ENCODE measurements at regions not wholly inside any gene's neighbourhood (a gene's known extent, or its start where the extent isn't known, plus 50 kb on each side); places are given as distances from the start of the nearest gene placed in this dataset.

GRCh38 chr17:5781236-5781927 lies 197.1 kb upstream of the NLRP1 start:
- Histone ChIP-seq H3K4me1 (ENCODE audit: control insufficient read depth, insufficient read depth, low read length, poor library complexity, severe bottlenecking) (no peaks in the 10 kb centered on the region), H3K9me3 (ENCODE audit: control insufficient read depth, low read length) (no peaks in the 10 kb centered on the region), H3K27ac (ENCODE audit: insufficient read depth, low read length, poor library complexity, severe bottlenecking) (no peak overlapping the region), H3K36me3 (ENCODE audit: control insufficient read depth, insufficient read depth, low read length) (no peaks in the 10 kb centered on the region), H3K27me3 (replicated peaks; ENCODE audit: control insufficient read depth, insufficient read depth, low read length, poor library complexity, severe bottlenecking) (no peaks in the 10 kb centered on the region), H3K4me3 (ENCODE audit: insufficient read depth, low read depth, low read length, poor library complexity, severe bottlenecking) (no peak overlapping the region)
- no peak for DNase-seq

GRCh38 chr17:5783269-5783668 lies 199.0 kb upstream of the NLRP1 start:
- Histone ChIP-seq H3K36me3 (ENCODE audit: control insufficient read depth, insufficient read depth, low read length) (no peaks in the 10 kb centered on the region), H3K9me3 (ENCODE audit: control insufficient read depth, low read length) (no peaks in the 10 kb centered on the region), H3K4me3 (ENCODE audit: insufficient read depth, low read depth, low read length, poor library complexity, severe bottlenecking) (no peak overlapping the region), H3K27ac (ENCODE audit: insufficient read depth, low read length, poor library complexity, severe bottlenecking) (no peak overlapping the region), H3K27me3 (replicated peaks; ENCODE audit: control insufficient read depth, insufficient read depth, low read length, poor library complexity, severe bottlenecking) (no peaks in the 10 kb centered on the region), H3K4me1 (ENCODE audit: control insufficient read depth, insufficient read depth, low read length, poor library complexity, severe bottlenecking) (no peaks in the 10 kb centered on the region)
- no peak for DNase-seq

GRCh38 chr17:5783851-5784250 lies 199.5 kb upstream of the NLRP1 start:
- DNase-seq = no peak
- Histone ChIP-seq H3K27ac (ENCODE audit: insufficient read depth, low read length, poor library complexity, severe bottlenecking) (no peak overlapping the region), H3K9me3 (ENCODE audit: control insufficient read depth, low read length) (no peaks in the 10 kb centered on the region), H3K27me3 (replicated peaks; ENCODE audit: control insufficient read depth, insufficient read depth, low read length, poor library complexity, severe bottlenecking) (no peaks in the 10 kb centered on the region), H3K36me3 (ENCODE audit: control insufficient read depth, insufficient read depth, low read length) (no peaks in the 10 kb centered on the region), H3K4me3 (ENCODE audit: insufficient read depth, low read depth, low read length, poor library complexity, severe bottlenecking) (no peak overlapping the region), H3K4me1 (ENCODE audit: control insufficient read depth, insufficient read depth, low read length, poor library complexity, severe bottlenecking) (no peaks in the 10 kb centered on the region)

DNA sequence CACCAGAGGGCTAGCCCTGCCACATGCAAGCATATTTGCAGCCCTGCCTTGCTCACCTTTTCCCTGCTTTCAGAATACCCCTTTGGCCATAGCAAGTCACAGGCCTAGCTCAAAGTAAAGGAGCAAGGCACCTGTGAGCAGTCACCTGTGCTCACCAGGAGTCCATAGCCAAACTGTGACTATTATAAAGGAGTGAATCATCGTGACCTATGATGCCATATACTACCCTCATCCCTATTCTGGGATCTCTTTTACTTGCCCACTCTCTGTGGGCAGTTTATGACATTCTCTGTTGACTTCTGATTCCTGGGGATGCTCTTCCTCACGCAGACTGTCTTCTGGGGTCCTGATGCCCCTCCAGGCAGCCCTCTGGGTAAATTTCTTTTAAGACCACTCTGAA lies 200.5 kb upstream of the NLRP1 start:
- DNase-seq = no peak
- no peaks in the 10 kb centered on the region for H3K4me1 ChIP-seq (ENCODE audit: control insufficient read depth, insufficient read depth, low read length, poor library complexity, severe bottlenecking)
- H3K27ac ChIP-seq (ENCODE audit: insufficient read depth, low read length, poor library complexity, severe bottlenecking) = no peak overlapping the region
- H3K36me3 ChIP-seq (ENCODE audit: control insufficient read depth, insufficient read depth, low read length) = no peaks in the 10 kb centered on the region
- no peak overlapping the region for H3K4me3 ChIP-seq (ENCODE audit: insufficient read depth, low read depth, low read length, poor library complexity, severe bottlenecking)
- peaks cover 1% of the 10 kb centered on the region for H3K27me3 ChIP-seq (replicated peaks; ENCODE audit: control insufficient read depth, insufficient read depth, low read length, poor library complexity, severe bottlenecking)
- no peaks in the 10 kb centered on the region for H3K9me3 ChIP-seq (ENCODE audit: control insufficient read depth, low read length)

DNA sequence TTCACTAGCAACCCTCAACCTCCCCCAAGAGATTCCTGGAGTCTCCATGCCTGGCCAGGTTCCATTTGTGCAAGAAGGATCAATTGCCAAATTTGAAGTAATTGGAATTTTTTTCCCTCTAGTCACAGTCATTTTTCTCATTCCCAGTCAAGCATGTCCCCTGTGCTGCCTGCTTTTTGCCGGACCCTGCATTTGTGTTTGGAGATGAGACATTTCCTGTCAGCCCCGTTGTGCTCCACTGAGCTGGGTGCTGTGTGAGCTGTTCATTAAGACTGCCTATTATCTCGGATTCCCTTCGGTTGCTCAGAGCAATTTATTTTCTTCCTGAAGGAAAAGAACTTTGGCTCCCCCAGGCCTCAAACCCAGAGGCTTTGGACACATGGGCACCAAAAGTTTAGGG lies 201.0 kb upstream of the NLRP1 start:
- H3K27ac ChIP-seq (ENCODE audit: insufficient read depth, low read length, poor library complexity, severe bottlenecking) = no peak overlapping the region
- H3K27me3 ChIP-seq (replicated peaks; ENCODE audit: control insufficient read depth, insufficient read depth, low read length, poor library complexity, severe bottlenecking) = peaks cover 3% of the 10 kb centered on the region
- H3K4me1 ChIP-seq (ENCODE audit: control insufficient read depth, insufficient read depth, low read length, poor library complexity, severe bottlenecking) = no peaks in the 10 kb centered on the region
- no peaks in the 10 kb centered on the region for H3K36me3 ChIP-seq (ENCODE audit: control insufficient read depth, insufficient read depth, low read length)
- H3K4me3 ChIP-seq (ENCODE audit: insufficient read depth, low read depth, low read length, poor library complexity, severe bottlenecking) = no peak overlapping the region
- no peaks in the 10 kb centered on the region for H3K9me3 ChIP-seq (ENCODE audit: control insufficient read depth, low read length)
- DNase-seq = no peak

- Histone ChIP-seq H3K27ac (ENCODE audit: insufficient read depth, low read length, poor library complexity, severe bottlenecking) (no peak overlapping the region), H3K4me1 (ENCODE audit: control insufficient read depth, insufficient read depth, low read length, poor library complexity, severe bottlenecking) (no peaks in the 10 kb centered on the region), H3K9me3 (ENCODE audit: control insufficient read depth, low read length) (no peaks in the 10 kb centered on the region), H3K36me3 (ENCODE audit: control insufficient read depth, insufficient read depth, low read length) (no peaks in the 10 kb centered on the region), H3K4me3 (ENCODE audit: insufficient read depth, low read depth, low read length, poor library complexity, severe bottlenecking) (no peak overlapping the region), H3K27me3 (replicated peaks; ENCODE audit: control insufficient read depth, insufficient read depth, low read length, poor library complexity, severe bottlenecking) (peaks cover 3% of the 10 kb centered on the region)
- DNase-seq = no peak
Observed at GRCh38 chr17:5785867-5786509, 201.7 kb upstream of the NLRP1 start.

GRCh38 chr17:5786510-5786875 lies 202.2 kb upstream of the NLRP1 start:
- Histone ChIP-seq H3K27me3 (replicated peaks; ENCODE audit: control insufficient read depth, insufficient read depth, low read length, poor library complexity, severe bottlenecking) (peaks cover 7% of the 10 kb centered on the region), H3K4me3 (ENCODE audit: insufficient read depth, low read depth, low read length, poor library complexity, severe bottlenecking) (no peak overlapping the region), H3K27ac (ENCODE audit: insufficient read depth, low read length, poor library complexity, severe bottlenecking) (no peak overlapping the region), H3K36me3 (ENCODE audit: control insufficient read depth, insufficient read depth, low read length) (no peaks in the 10 kb centered on the region), H3K4me1 (ENCODE audit: control insufficient read depth, insufficient read depth, low read length, poor library complexity, severe bottlenecking) (no peaks in the 10 kb centered on the region), H3K9me3 (ENCODE audit: control insufficient read depth, low read length) (no peaks in the 10 kb centered on the region)
- DNase-seq = no peak

DNA sequence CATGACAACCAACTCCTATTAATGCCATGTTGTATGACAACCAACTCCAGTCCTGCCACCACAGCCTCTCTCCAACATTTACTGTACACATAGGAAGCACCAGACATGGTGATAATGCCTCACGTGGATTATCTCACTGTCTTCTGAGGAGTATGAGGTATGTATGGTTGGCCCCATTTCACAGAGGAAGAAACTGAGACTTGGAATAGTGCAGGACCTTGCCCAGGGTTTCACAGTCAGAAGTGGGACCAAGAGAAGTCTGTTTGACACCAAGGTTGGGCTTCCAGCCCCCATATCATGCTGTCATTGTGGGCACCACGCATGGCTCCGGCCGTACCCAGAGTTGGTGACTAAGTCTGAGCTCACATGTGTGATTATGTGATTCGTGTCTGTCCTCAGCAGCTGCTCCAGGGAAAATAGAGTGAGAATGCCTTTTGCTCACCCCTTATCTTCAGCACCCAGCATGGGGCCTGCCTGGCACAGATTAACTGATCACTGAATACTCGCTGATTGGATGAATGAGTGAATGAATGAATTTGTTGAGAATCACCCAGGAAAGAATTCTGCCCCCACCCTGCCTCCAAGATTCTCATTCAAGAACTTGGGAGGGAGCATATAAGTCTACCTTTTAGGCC lies 204.1 kb upstream of the NLRP1 start:
- DNase-seq = no peak
- peaks cover 7% of the 10 kb centered on the region for H3K27me3 ChIP-seq (replicated peaks; ENCODE audit: control insufficient read depth, insufficient read depth, low read length, poor library complexity, severe bottlenecking)

GRCh38 chr17:5789528-5789927 lies 205.2 kb upstream of the NLRP1 start:
- H3K27ac ChIP-seq (ENCODE audit: insufficient read depth, low read length, poor library complexity, severe bottlenecking) = no peak overlapping the region
- no peaks in the 10 kb centered on the region for H3K9me3 ChIP-seq (ENCODE audit: control insufficient read depth, low read length)
- no peaks in the 10 kb centered on the region for H3K4me1 ChIP-seq (ENCODE audit: control insufficient read depth, insufficient read depth, low read length, poor library complexity, severe bottlenecking)
- H3K4me3 ChIP-seq (ENCODE audit: insufficient read depth, low read depth, low read length, poor library complexity, severe bottlenecking) = no peak overlapping the region
- no peaks in the 10 kb centered on the region for H3K36me3 ChIP-seq (ENCODE audit: control insufficient read depth, insufficient read depth, low read length)
- DNase-seq = no peak
- H3K27me3 ChIP-seq (replicated peaks; ENCODE audit: control insufficient read depth, insufficient read depth, low read length, poor library complexity, severe bottlenecking) = peaks cover 7% of the 10 kb centered on the region

More for the DNA sequence above, 204.1 kb upstream of the NLRP1 start:
- H3K9me3 ChIP-seq (ENCODE audit: control insufficient read depth, low read length) = no peaks in the 10 kb centered on the region
- H3K4me1 ChIP-seq (ENCODE audit: control insufficient read depth, insufficient read depth, low read length, poor library complexity, severe bottlenecking) = no peaks in the 10 kb centered on the region
- no peaks in the 10 kb centered on the region for H3K36me3 ChIP-seq (ENCODE audit: control insufficient read depth, insufficient read depth, low read length)
- H3K27ac ChIP-seq (ENCODE audit: insufficient read depth, low read length, poor library complexity, severe bottlenecking) = no peak overlapping the region
- no peak overlapping the region for H3K4me3 ChIP-seq (ENCODE audit: insufficient read depth, low read depth, low read length, poor library complexity, severe bottlenecking)

DNA sequence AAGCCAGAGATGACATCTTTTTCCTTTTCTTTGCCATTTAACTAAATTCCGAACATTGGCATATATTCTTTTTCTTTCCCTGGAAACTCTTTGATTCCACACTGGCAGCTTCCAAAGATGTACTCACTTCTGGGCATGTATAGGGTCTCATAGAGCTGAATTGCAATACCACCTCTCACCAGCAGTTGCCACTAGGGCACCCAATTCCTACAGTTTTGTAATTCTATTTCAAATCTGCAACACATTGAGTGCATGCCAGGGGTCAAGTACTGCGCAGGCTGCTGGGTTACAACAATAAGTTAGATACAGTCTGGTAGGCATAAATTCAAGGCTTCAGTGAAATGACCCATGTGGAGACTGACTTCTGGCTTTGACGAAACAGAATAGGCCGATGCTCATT lies 208.8 kb upstream of the NLRP1 start:
- H3K36me3 ChIP-seq (ENCODE audit: control insufficient read depth, insufficient read depth, low read length) = no peaks in the 10 kb centered on the region
- H3K4me1 ChIP-seq (ENCODE audit: control insufficient read depth, insufficient read depth, low read length, poor library complexity, severe bottlenecking) = no peaks in the 10 kb centered on the region
- peaks cover 7% of the 10 kb centered on the region for H3K27me3 ChIP-seq (replicated peaks; ENCODE audit: control insufficient read depth, insufficient read depth, low read length, poor library complexity, severe bottlenecking)
- H3K9me3 ChIP-seq (ENCODE audit: control insufficient read depth, low read length) = no peaks in the 10 kb centered on the region
- DNase-seq = no peak
- no peak overlapping the region for H3K27ac ChIP-seq (ENCODE audit: insufficient read depth, low read length, poor library complexity, severe bottlenecking)
- no peak overlapping the region for H3K4me3 ChIP-seq (ENCODE audit: insufficient read depth, low read depth, low read length, poor library complexity, severe bottlenecking)
